Ishikawa (cell line): ENCODE measurements at regions not wholly inside any gene's neighbourhood (a gene's known extent, or its start where the extent isn't known, plus 50 kb on each side); places are given as distances from the start of the nearest gene placed in this dataset.

Source experiments
- CEBPB ChIP-seq: IDR thresholded peaks from 2 replicates; pipeline ENCODE4 v1.6.1; 2012
- EGR1 ChIP-seq: IDR thresholded peaks from 2 replicates; pipeline ENCODE4 v1.6.1; 2012
- EP300 ChIP-seq: IDR thresholded peaks from 2 replicates; pipeline ENCODE4 v1.6.1; 2012; ENCODE audit warnings: borderline replicate concordance
- MAX ChIP-seq: IDR thresholded peaks from 2 replicates; pipeline ENCODE4 v1.6.1; 2012
- TAF1 ChIP-seq: IDR thresholded peaks from 2 replicates; pipeline ENCODE4 v1.6.1; 2012; ENCODE audit warnings: low read depth, mild to moderate bottlenecking
- TEAD4 ChIP-seq: IDR thresholded peaks from 2 replicates; pipeline ENCODE4 v1.6.1; 2012
- YY1 ChIP-seq: IDR thresholded peaks from 2 replicates; pipeline ENCODE4 v1.6.1; 2012; ENCODE audit warnings: low read depth

GRCh38 chr2:12435430-12436222 lies 281.1 kb upstream of the TRIB2 start:
- TF ChIP-seq TEAD4 (no peak), EP300 (no peak), EGR1 (no peak), CEBPB (no peak), YY1 (no peak), TAF1 (no peak), MAX (no peak)
